Neural cell (in vitro differentiated cells): ENCODE measurements at regions not wholly inside any gene's neighbourhood (a gene's known extent, or its start where the extent isn't known, plus 50 kb on each side); places are given as distances from the start of the nearest gene placed in this dataset.
A peak's percentile ranks its signal among the peaks of the same experiment; 100 is the strongest.

ENCODE experiments used
- H2AFZ ChIP-seq: fragments of 200-600, 300-800 bp; sonication (generic), shearing (Covaris generic); 2 replicates; pipeline ENCODE4 v1.6.0; 2014; ENCODE audit warnings: low read depth, mild to moderate bottlenecking, antibody characterized with exemption, low read length, moderate library complexity
- H3F3A ChIP-seq: fragments of 200-600 bp; shearing (Covaris generic); 2 replicates; pipeline ENCODE4 v1.6.1; 2016; ENCODE audit warnings: mild to moderate bottlenecking, moderate library complexity, mixed read lengths, antibody characterized with exemption, low read length; ENCODE audit not compliant: insufficient read depth, poor library complexity, severe bottlenecking
- H3K27ac ChIP-seq: fragments of 200-600, 300-800 bp; sonication (generic), shearing (Covaris generic); 2 replicates; pipeline ENCODE4 v1.5.1; 2014; ENCODE audit warnings: mild to moderate bottlenecking, low read length, moderate library complexity
- H3K27me3 ChIP-seq: fragments of 300-800, 200-600 bp; sonication (generic), shearing (Covaris generic); 2 replicates; pipeline ENCODE4 v1.6.0; 2014; ENCODE audit warnings: mild to moderate bottlenecking, low read depth, low read length, moderate library complexity; ENCODE audit not compliant: insufficient read depth
- H3K36me3 ChIP-seq: fragments of 300-800, 200-600 bp; sonication (generic), shearing (Covaris generic); 2 replicates; pipeline ENCODE4 v1.5.1; 2014; ENCODE audit warnings: mild to moderate bottlenecking, antibody characterized with exemption, low read length, moderate library complexity; ENCODE audit not compliant: insufficient read depth
- H3K4me2 ChIP-seq: fragments of 300-800, 200-600 bp; sonication (generic), shearing (Covaris generic); 2 replicates; pipeline ENCODE4 v1.6.0; 2014; ENCODE audit warnings: mild to moderate bottlenecking, low read length
- H3K4me3 ChIP-seq: fragments of 300-800, 200-600 bp; sonication (generic), shearing (Covaris generic); 2 replicates; pipeline ENCODE4 v1.5.1; 2014; ENCODE audit warnings: mild to moderate bottlenecking, low read length, moderate library complexity
- H3K79me2 ChIP-seq: fragments of 200-600 bp; shearing (Covaris generic); replicated peaks from 2 replicates; pipeline ENCODE4 v1.6.0; 2014; ENCODE audit warnings: mild to moderate bottlenecking, low read length, moderate library complexity; ENCODE audit not compliant: insufficient read depth
- H3K9ac ChIP-seq: fragments of 300-800, 200-600 bp; sonication (generic), shearing (Covaris generic); 2 replicates; pipeline ENCODE4 v1.6.1; 2016; ENCODE audit warnings: mild to moderate bottlenecking, low read length, mixed read lengths
- H3K9me2 ChIP-seq: fragments of 200-600 bp; shearing (Covaris generic); 2 replicates; pipeline ENCODE4 v1.6.1; 2016; ENCODE audit warnings: mild to moderate bottlenecking, low read length, mixed read lengths; ENCODE audit not compliant: insufficient read depth
- H3K9me3 ChIP-seq: fragments of 200-600, 300-800 bp; sonication (generic), shearing (Covaris generic); 2 replicates; pipeline ENCODE4 v1.6.1; 2016; ENCODE audit warnings: mild to moderate bottlenecking, mixed run types, low read length, moderate library complexity, mixed read lengths
- H4K20me1 ChIP-seq: fragments of 200-600 bp; shearing (Covaris generic); 2 replicates; pipeline ENCODE4 v1.6.1; 2016; ENCODE audit warnings: mild to moderate bottlenecking, mixed run types; ENCODE audit not compliant: insufficient read depth
- EP300 ChIP-seq: fragments of 450-650 bp; conservative IDR thresholded peaks from 2 replicates; pipeline ENCODE4 v1.6.1; 2014; ENCODE audit warnings: antibody characterized with exemption, mild to moderate bottlenecking, moderate library complexity; ENCODE audit not compliant: poor library complexity, severe bottlenecking
- EZH2 ChIP-seq: fragments of 200-600, 300-800 bp; shearing (Covaris generic), sonication (generic); IDR thresholded peaks from 2 replicates; pipeline ENCODE4 v1.6.1; 2014; ENCODE audit warnings: antibody characterized with exemption, low read length, borderline replicate concordance, mild to moderate bottlenecking; ENCODE audit not compliant: insufficient read depth, poor library complexity, severe bottlenecking
- MXI1 ChIP-seq: fragments of 450-650 bp; conservative IDR thresholded peaks from 2 replicates; pipeline ENCODE4 v1.6.1; 2014; ENCODE audit warnings: antibody characterized with exemption, mild to moderate bottlenecking; ENCODE audit not compliant: poor library complexity, severe bottlenecking
- POLR2AphosphoS5 ChIP-seq: IDR thresholded peaks from 2 replicates; pipeline ENCODE4 v1.6.1; 2012
- RAD21 ChIP-seq: fragments of 450-650 bp; conservative IDR thresholded peaks from 2 replicates; pipeline ENCODE4 v1.6.1; 2014; ENCODE audit warnings: antibody characterized with exemption, mild to moderate bottlenecking, moderate library complexity
- SMC3 ChIP-seq: fragments of 450-650 bp; conservative IDR thresholded peaks from 2 replicates; pipeline ENCODE4 v1.6.1; 2014; ENCODE audit warnings: antibody characterized with exemption, mild to moderate bottlenecking, moderate library complexity; ENCODE audit not compliant: poor library complexity
- TAF1 ChIP-seq: IDR thresholded peaks from 2 replicates; pipeline ENCODE4 v1.6.1; 2012; ENCODE audit warnings: low read depth
- TF ChIP-seq, protein P1 (sequence below): IDR thresholded peaks from 2 replicates; pipeline ENCODE4 v1.6.1; 2012; ENCODE audit warnings: borderline replicate concordance
- TF ChIP-seq, protein P2 (sequence below): fragments of 450-650 bp; IDR thresholded peaks from 2 replicates; pipeline ENCODE4 v1.5.1; 2014; ENCODE audit warnings: antibody characterized with exemption, mild to moderate bottlenecking, moderate library complexity; ENCODE audit not compliant: poor library complexity, severe bottlenecking

DNA sequence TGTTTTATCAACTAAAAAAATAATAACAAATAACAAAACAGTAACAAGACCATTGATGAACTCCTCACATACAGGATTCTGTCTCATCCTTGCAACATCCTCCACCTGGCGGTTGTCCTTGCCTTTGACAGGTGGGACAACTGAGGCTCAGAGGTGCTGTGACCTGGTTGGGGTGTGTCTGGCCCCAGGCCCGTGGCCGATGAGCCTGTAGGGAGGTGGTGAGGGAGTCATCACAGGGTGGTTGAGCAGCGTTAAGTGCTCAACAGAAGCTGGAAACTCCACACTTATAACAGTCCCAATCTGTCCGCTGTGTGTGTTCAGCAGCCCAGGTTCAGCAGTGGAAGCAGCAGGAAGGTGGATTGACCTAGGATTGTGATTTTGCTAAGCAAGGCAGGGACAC lies 131.6 kb upstream of the RAB12 start:
- Histone ChIP-seq H3K9me2 (no peaks in the 10 kb centered on the region), H3K36me3 (no peaks in the 10 kb centered on the region), H3K4me2 (no peak overlapping the region), H3K79me2 (no peaks in the 10 kb centered on the region), H4K20me1 (no peaks in the 10 kb centered on the region), H3K27me3 (no peaks in the 10 kb centered on the region), H2AFZ (no peak overlapping the region), H3K27ac (no peak overlapping the region), H3K9me3 (no peaks in the 10 kb centered on the region), H3K4me3 (no peak overlapping the region), H3K9ac (no peak overlapping the region), H3F3A (peaks cover 4% of the 10 kb centered on the region)
- TF ChIP-seq MXI1 (no peak), POLR2AphosphoS5 (no peak), RAD21 (no peak), SMC3 (no peak), TAF1 (no peak), EZH2 (no peak), EP300 (no peak)
- TF ChIP-seq, protein P1, sequence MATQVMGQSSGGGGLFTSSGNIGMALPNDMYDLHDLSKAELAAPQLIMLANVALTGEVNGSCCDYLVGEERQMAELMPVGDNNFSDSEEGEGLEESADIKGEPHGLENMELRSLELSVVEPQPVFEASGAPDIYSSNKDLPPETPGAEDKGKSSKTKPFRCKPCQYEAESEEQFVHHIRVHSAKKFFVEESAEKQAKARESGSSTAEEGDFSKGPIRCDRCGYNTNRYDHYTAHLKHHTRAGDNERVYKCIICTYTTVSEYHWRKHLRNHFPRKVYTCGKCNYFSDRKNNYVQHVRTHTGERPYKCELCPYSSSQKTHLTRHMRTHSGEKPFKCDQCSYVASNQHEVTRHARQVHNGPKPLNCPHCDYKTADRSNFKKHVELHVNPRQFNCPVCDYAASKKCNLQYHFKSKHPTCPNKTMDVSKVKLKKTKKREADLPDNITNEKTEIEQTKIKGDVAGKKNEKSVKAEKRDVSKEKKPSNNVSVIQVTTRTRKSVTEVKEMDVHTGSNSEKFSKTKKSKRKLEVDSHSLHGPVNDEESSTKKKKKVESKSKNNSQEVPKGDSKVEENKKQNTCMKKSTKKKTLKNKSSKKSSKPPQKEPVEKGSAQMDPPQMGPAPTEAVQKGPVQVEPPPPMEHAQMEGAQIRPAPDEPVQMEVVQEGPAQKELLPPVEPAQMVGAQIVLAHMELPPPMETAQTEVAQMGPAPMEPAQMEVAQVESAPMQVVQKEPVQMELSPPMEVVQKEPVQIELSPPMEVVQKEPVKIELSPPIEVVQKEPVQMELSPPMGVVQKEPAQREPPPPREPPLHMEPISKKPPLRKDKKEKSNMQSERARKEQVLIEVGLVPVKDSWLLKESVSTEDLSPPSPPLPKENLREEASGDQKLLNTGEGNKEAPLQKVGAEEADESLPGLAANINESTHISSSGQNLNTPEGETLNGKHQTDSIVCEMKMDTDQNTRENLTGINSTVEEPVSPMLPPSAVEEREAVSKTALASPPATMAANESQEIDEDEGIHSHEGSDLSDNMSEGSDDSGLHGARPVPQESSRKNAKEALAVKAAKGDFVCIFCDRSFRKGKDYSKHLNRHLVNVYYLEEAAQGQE, result no peak
- TF ChIP-seq, protein P2, sequence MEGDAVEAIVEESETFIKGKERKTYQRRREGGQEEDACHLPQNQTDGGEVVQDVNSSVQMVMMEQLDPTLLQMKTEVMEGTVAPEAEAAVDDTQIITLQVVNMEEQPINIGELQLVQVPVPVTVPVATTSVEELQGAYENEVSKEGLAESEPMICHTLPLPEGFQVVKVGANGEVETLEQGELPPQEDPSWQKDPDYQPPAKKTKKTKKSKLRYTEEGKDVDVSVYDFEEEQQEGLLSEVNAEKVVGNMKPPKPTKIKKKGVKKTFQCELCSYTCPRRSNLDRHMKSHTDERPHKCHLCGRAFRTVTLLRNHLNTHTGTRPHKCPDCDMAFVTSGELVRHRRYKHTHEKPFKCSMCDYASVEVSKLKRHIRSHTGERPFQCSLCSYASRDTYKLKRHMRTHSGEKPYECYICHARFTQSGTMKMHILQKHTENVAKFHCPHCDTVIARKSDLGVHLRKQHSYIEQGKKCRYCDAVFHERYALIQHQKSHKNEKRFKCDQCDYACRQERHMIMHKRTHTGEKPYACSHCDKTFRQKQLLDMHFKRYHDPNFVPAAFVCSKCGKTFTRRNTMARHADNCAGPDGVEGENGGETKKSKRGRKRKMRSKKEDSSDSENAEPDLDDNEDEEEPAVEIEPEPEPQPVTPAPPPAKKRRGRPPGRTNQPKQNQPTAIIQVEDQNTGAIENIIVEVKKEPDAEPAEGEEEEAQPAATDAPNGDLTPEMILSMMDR, result no peak

DNA sequence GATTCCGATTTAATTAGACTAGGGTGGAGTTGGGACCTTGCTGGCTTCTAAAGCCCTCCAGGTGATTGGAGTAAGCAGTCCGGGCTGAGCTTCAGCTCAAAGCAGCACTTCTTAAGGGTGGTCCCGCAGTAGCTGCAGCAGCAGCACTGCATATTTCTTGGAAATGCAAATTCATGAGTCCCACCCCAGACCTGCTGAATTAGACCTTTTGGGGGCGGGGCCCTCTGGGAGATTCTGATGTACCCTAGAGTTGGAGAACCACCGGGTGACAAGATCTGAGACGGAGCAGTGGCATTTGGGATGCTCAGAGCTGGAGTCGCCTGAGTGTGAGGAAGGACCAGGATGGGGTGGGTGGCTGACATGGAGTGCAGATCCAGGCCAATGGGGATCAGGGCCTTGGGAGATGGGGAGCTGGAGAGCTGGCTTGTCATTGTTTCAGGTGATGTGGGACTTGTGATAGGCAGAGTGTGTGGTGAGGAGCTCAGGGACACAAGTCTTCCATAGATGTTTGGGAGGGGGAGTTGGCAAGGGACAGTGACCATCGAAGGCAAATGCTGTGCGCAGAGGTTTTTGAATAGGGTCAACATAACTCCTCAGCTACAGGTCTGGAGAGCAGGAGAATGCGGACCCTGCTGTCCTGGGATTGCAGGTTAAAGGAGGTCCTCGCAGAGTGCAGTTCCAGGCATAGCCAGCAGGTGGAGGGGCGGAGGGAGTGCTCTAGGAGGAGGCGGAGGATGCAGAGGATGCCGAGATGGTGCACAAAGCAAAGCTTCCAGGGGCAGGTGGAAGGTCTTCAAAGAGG lies 130.9 kb upstream of the RAB12 start:
- no peak overlapping the region for H3K4me2 ChIP-seq
- no peaks in the 10 kb centered on the region for H3K9me2 ChIP-seq
- no peak overlapping the region for H2AFZ ChIP-seq
- H3K79me2 ChIP-seq, result no peaks in the 10 kb centered on the region
- H4K20me1 ChIP-seq, result no peaks in the 10 kb centered on the region
- H3K9ac ChIP-seq, result no peak overlapping the region
- peaks cover 4% of the 10 kb centered on the region for H3F3A ChIP-seq
- no peaks in the 10 kb centered on the region for H3K36me3 ChIP-seq
- no peak overlapping the region for H3K4me3 ChIP-seq
- H3K9me3 ChIP-seq, result no peaks in the 10 kb centered on the region
- no peak for TF ChIP-seq MXI1
- TF ChIP-seq EP300, result no peak
- TF ChIP-seq, protein P1, result no peak
- no peak for TF ChIP-seq RAD21
- no peak for TF ChIP-seq TAF1
- TF ChIP-seq, protein P2, result peak; percentile 45
- TF ChIP-seq POLR2AphosphoS5, result no peak
- H3K27ac ChIP-seq, result no peak overlapping the region
- H3K27me3 ChIP-seq, result no peaks in the 10 kb centered on the region
